Adrenal gland (tissue), 5 donors: ENCODE measurements at regions not wholly inside any gene's neighbourhood (a gene's known extent, or its start where the extent isn't known, plus 50 kb on each side); places are given as distances from the start of the nearest gene placed in this dataset.

Experiments used
- CTCF ChIP-seq, 6 experiments: fragments of 450-650 bp in 4 of 6; fragments of 200-600 bp in 2 of 6; sonication (generic) in 1 of 6; IDR thresholded peaks; 1 replicate in 5 of 6; 2 replicates in 1 of 6; pipeline versions ENCODE4 v1.5.1 to v1.8.0; 2016 to 2021; ENCODE audit warnings: antibody characterized with exemption in 6 of 6, mild to moderate bottlenecking in 2 of 6, moderate library complexity in 1 of 6
- POLR2A ChIP-seq, 2 donors: fragments of 450-650 bp; IDR thresholded peaks; one replicate each; pipeline ENCODE4 v1.6.1; 2017; ENCODE audit warnings: antibody characterized with exemption in 2 of 2, mild to moderate bottlenecking in 2 of 2, moderate library complexity in 1 of 2
- donor health status: DM: no; HTN: no; CAD: no.

- TF ChIP-seq CTCF (IDR thresholded peaks at IDR 0.05) = no peak
- TF ChIP-seq POLR2A (IDR thresholded peaks at IDR 0.05) = no peak
Measured at GRCh38 chr2:224263571-224264043, 138.3 kb downstream of the FAM124B start.
